HFF-Myc (cell line): ENCODE measurements at regions not wholly inside any gene's neighbourhood (a gene's known extent, or its start where the extent isn't known, plus 50 kb on each side); places are given as distances from the start of the nearest gene placed in this dataset.

Experiments
- DNase-seq: peaks from one replicate; pipeline ENCODE4 v3.0.0-alpha.2; 2011; ENCODE audit warnings: low read depth; ENCODE audit errors: extremely low read depth
- H3K4me3 ChIP-seq: replicated peaks from 2 replicates; pipeline ENCODE4 v1.5.1; 2011; ENCODE audit warnings: low read depth, mild to moderate bottlenecking, control low read depth, low read length
- CTCF ChIP-seq: IDR thresholded peaks from 2 replicates; pipeline ENCODE4 v1.5.1; 2012; ENCODE audit warnings: mild to moderate bottlenecking, low read depth, low read length, control low read depth; ENCODE audit errors: missing control alignments

- TF ChIP-seq CTCF = no peak
- no peak overlapping the region for H3K4me3 ChIP-seq
- no peak for DNase-seq
Measured at GRCh38 chr5:26054594-26054993, 983.8 kb downstream of the CDH9 start.

GRCh38 chr5:26034813-26035212 is 1003.6 kb downstream of the CDH9 start:
- DNase-seq = no peak
- TF ChIP-seq CTCF = no peak

GRCh38 chr5:26031481-26031880 is 1006.9 kb downstream of the CDH9 start:
- TF ChIP-seq CTCF = no peak
- no peak overlapping the region for H3K4me3 ChIP-seq
- no peak for DNase-seq

More at GRCh38 chr5:26034813-26035212, 1003.6 kb downstream of the CDH9 start:
- no peak overlapping the region for H3K4me3 ChIP-seq

GRCh38 chr5:26026044-26026443 is 1012.3 kb downstream of the CDH9 start:
- no peak for TF ChIP-seq CTCF
- DNase-seq = no peak
- H3K4me3 ChIP-seq = no peak overlapping the region

- H3K4me3 ChIP-seq = no peak overlapping the region
- TF ChIP-seq CTCF = no peak
- DNase-seq = no peak
Measured at GRCh38 chr5:26024774-26025173, 1013.6 kb downstream of the CDH9 start.

GRCh38 chr5:26023361-26023760 is 1015.0 kb downstream of the CDH9 start:
- no peak overlapping the region for H3K4me3 ChIP-seq
- TF ChIP-seq CTCF = no peak
- no peak for DNase-seq

GRCh38 chr5:26014206-26014605 is 1024.2 kb downstream of the CDH9 start:
- no peak overlapping the region for H3K4me3 ChIP-seq
- DNase-seq = no peak
- no peak for TF ChIP-seq CTCF
